GM18867 (cell line): ENCODE measurements at regions not wholly inside any gene's neighbourhood (a gene's known extent, or its start where the extent isn't known, plus 50 kb on each side); places are given as distances from the start of the nearest gene placed in this dataset.
"Not testable (repeated sequence)": the region's sequence is repeated elsewhere in the genome, so short reads cannot be mapped to it uniquely, and the experiment has no call there.

Experiments used
- ATAC-seq: cut with Tn5 transposase; IDR thresholded peaks from one replicate; pipeline ENCODE4 v1.9.1; 2021; ENCODE audit warnings: mild to moderate bottlenecking, moderate library complexity; ENCODE audit not compliant: unreplicated experiment

DNA sequence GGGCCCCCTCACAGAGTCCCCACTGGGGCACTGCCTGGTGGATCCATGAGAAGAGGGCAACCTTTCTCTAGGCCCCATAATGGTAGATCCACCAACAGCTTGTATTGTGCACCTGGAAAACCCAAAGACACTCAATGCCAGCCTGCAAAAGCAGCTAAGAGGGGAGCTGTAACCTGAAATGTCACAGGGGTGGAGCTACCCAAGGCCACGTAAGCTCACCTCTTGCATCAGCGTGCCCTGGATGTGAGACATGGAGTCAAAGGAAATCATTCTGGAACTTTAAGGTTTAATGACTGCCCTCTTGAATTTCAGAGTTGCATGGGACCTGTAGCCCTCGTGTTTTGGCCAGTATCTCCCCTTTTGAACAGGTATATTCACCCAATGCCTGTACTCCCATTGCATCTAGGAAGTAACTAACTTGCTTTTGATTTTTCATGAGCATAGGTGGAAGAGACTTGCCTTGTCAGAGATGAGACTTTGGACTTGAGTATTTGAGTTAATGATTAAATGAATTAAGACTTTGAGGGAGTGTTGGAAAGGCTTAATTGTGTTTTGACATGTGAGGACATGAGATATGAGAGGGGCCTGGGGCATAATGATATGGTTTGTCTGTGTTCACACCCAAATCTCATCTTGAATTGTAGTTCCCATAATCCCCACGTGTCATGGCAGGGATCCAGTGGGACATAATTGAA is 900.9 kb upstream of the ROBO1 start:
- ATAC-seq, result no peak

DNA sequence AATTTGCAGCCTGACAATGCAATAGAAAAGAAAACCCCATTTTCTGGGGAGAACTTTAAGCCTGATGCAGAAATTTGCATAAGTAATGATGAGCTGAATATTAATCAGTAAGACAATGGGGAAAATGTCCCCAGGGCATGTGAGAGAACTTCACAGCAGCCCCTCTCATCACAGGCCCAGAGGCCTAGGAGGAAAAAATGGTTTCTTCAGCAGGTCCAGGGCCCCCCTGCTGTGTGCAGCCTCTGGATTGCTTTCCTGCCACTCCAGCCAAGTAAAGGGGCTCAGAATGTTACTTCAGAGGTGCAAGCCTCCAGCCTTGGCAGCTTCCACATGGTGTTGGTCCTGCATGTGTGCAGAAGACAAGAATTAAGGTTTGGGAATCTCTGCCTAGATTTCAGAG is 900.3 kb upstream of the ROBO1 start:
- ATAC-seq, result no peak

DNA sequence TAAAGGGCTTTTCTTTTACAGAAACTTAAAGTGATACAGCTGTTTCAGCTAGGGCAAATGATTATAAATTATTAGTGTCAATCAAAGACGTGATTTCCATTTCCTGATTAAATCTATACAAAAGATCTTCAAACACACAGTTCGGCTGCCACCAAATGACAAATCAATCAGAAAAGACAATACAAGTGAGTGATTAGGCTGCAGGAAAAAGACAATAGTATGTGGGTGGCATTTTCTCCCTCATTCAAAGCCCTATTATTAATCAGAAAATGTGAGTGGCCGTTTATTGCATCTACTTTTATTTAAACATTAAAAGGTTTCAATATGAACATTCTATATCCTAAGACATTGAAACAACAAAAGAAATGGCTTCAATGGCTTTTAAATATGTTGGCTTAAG is 895.6 kb upstream of the ROBO1 start:
- ATAC-seq, result no peak

DNA sequence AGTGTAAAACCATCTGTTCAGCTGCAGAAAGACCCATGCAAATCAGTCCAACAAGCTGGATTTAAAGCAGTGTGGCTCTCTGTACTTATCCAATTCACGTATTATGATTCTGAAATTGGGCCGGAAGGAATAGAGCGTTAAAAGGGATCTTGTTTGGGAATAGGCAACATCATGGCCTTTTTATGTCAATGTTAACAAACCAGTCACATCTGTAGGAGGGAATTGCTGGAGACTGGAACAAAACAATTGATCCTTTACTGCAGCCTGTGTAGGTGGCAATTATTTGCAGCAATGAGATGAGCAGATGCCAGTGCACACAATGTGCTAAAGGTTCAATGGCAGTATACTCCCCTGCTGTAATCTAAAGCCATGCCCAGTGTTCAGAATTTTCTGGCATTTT is 887.4 kb upstream of the ROBO1 start:
- ATAC-seq, result no peak

DNA sequence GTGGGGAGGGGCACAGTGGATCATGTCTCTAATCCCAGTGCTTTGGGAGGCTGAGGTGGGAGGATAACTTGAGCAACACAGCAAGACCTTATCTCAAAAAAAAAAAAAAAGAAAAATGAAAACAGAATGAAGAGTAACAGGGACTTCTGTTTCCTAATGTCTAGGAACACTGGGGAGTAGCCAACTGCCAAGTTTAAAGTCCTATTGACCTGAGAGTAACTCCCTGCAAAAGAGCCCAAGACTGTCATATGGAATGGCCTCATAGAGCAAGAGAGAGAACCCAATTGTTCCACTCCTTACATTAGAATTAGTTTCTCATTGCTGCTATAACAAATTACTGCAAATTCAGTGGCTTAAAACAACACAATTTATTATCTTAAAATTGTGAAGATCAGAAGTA is 881.4 kb upstream of the ROBO1 start:
- ATAC-seq, result no peak

DNA sequence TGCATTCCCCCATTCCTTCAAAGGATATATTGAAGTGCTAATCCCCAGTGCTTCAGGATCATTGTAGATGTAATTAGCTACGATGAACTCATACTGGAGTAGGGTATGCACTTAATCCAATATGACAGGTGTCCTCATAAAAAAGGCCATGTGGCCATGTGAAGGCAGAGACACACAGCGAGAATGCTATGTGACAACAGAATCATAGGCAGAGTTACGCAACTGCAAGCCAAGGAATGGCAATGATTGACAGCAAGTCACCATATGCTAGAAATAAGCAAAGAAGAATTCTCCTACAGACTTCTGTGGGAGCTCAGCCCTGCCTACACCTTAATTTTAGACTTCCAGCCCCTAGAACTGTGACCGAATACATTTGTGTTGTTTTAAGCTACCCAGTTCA is 875.6 kb upstream of the ROBO1 start:
- ATAC-seq, result no peak

DNA sequence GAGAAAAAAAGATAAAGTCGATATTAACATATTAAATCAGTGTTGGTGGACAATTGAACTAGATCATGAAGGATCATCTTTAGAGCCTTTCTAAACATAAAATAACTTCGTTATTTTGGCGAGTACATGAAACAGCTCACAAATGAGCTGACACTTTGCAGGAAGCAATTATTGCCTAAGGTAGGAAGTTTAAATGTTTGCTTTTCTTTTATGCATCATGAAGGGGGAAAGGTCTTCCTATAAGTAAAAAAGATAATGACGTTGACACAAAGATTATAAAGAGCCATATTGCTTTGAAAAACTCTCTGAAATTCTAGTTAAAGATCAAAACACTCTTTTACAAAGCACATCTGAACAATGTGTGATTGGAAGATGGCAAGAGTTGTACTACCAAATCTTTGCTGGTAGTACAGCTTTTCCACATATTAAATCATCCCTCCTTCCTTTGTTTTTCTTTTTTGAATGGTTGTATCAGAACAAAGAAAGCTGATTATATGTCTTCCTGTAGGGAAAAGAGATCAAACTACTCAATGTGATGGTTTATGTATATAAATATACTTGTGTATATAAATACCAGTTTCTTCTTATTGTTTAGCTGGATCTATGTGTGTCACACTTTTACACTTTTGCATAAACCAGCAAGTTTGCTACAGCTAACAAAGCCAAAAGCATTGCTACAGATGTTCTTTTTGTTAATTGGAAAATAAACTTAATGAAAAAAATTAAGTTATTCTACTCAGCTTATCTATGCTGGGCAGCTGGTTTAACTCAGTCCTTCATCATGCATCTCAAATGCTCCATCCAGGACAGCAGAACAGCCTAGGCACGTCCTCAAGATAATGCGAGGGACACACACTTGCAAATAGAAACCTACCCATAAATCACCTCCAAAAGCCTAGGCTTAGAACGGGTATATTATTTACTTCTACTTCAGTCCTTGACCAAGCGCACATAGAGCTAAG is 850.8 kb upstream of the ROBO1 start:
- no peak for ATAC-seq

DNA sequence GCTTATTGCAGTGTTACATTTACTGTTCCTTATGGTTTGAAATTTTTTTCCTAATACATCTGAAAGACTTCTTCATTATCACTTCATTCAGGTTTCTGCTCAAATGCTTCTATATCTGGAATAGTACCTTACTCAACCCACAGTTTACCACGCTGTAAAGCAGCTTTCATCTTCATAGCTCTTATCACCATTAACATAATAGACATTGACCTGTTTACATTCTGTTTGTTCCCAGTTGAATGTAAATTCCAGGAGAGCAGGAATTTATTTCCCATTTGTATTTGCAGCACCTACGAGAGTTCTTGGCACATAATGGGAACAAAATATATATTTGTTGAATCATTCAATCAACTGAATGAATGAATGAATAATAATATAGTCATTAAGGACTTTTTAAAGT is 844.6 kb upstream of the ROBO1 start:
- ATAC-seq, result no peak

DNA sequence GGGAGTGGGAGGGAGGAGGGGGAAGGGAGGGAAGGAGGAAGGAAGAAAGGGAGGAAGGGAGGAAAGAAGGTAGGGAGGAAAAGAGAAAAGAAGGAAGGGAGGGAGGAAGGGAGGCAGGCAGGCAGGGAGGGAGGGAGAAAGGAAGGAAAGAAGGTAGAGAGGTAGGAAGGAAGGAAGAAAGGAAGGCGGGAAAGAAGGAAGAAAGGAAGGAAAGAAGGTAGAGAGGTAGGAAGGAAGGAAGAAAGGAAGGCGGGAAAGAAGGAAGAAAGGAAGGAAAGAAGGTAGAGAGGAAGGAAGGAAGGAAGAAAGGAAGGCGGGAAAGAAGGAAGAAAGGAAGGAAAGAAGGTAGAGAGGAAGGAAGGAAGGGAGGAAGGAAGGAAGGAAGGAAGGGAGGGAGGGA is 840.3 kb upstream of the ROBO1 start:
- not testable (repeated sequence) for ATAC-seq

DNA sequence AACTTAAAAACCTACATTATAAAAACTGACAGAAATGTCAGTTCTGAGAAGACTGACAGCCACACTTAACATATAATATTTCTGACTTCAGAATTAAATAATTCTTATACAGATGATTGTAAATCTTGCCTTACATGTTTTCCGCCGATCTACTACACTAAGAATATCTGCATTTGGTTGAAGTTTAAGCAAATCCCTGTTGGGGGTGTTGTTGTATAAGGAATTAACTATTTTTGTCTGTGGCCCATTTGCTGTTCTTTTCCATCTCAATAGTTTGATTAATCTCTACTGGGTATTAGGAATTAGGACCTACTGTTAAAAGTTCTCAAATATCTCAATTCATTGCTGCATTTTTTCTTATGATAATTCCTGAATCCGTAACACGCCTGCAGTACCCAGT is 838.3 kb upstream of the ROBO1 start:
- no peak for ATAC-seq

DNA sequence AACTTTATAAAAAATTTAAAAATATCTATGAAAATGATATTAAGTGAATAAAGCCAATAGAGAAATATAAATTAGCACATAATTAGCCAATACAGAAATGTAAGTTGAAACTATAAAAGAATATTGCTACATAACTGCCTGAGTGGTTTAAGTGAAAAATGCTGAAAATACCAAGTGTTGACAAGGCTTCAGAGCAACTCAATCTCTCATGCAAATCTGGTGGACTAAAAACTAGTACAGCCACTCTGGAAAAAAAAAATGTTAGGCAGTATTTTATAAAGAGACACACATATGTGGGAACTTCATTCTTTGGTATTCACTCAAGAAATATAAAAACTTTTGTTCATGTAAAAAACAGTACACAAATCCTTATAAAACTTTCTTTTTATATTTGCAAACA is 833.7 kb upstream of the ROBO1 start:
- no peak for ATAC-seq

DNA sequence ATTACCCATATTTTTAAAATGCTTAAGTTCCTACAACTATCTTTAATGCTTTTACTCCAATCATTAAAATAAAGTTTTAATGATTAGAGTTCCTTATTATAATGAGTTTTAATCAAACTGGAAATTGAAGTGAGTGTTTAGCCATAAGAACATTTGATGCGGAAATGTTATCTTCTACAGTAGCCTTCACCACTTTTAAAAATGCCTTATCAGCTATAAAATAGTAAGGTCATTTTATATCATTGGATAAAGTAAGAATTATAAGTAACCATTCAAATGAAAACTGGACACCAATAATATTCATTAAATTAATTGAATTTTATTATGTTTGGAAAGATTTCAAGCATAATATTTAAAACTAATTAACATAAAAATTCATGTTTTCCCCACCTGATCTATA is 825.0 kb upstream of the ROBO1 start:
- no peak for ATAC-seq

DNA sequence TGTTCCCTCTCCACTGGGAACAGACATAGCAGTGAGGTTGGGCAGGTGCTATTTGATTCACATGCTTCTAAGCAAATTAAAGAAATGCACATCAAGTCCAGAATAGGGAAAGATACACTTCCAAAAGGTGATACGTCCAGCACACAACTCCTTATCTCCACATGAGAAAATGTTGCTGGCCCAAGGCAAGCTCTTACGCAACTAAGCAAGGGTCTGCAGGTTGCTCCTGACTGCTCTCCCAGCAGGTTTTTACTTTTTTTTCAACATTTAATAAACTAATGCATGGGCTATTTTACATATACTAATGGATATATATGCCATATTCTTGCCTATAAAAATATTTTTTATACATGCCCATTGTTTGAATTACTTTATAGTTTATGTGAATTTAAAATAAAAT is 818.5 kb upstream of the ROBO1 start:
- ATAC-seq, result no peak

DNA sequence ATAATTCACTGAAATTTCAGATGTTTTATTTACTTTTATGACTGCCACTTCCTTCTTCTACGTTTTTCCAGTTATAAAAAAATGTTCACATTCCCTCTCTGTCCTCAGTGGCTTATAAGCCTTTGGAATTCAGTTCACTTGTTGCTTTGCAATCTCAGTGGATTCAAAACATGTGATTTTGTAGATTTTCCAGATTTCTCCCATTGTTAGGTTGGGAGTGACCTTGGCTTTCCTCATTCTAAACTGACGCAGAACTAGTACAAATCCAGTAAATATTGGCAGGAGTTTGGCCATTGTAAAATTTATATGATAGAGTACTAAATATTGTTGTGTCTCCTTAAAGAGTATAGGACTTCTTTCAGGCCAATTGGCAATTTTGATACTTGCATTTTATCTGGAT is 812.3 kb upstream of the ROBO1 start:
- ATAC-seq, result no peak

DNA sequence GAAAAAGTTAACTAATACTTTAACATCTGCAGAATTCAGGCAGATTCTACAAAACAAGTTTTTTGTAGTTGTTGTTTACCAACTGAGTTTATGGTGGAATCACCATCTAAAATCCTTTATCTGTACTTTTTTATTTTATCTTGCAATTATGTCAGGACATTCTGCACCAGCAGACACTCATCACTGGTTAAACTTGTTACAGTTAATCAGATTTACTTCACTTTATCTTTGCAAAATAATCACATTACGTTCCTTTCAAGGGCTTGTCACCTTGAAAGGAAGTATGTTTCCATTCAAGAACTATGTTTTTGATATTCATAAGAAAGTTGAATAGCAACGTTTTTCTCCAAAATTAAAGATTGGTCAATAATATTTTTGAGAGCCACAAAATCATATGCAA is 796.6 kb upstream of the ROBO1 start:
- no peak for ATAC-seq

DNA sequence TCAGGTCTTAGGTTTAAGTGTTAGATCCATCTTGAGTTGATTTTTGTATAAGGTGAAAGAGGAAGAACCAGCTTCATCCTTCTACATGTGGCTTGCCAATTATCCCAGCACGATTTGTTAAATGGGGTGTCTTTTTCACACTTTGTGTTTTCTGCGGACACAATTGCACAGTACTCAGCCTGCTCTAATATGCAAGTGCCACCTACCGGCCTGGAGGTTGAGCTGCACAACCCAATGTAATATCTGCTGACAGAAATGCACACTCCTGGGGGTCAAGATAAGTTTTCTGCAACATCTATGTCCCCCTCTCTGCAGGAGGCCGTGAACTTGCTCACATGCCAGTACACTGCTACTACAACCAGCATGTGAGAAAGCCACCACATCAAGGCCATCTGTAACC is 791.9 kb upstream of the ROBO1 start:
- ATAC-seq, result no peak

DNA sequence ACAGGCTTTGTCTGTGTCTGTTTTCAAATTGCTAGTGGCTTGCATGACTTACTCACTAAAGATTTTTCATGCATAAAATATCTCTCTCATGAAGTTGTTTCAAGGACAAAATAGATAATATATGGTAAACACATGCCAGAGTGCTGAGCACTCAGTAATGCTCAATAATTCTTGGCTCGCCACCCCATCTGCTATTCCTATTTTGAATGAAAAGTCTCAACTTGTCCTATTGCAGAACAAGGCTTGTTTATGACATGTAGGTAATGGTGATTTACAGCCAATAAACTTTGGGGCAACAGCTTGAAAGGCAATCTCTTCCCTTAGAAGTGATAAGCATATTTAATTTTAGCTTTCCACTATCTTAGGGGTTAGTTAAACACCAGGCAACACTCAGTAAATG is 789.0 kb upstream of the ROBO1 start:
- no peak for ATAC-seq

DNA sequence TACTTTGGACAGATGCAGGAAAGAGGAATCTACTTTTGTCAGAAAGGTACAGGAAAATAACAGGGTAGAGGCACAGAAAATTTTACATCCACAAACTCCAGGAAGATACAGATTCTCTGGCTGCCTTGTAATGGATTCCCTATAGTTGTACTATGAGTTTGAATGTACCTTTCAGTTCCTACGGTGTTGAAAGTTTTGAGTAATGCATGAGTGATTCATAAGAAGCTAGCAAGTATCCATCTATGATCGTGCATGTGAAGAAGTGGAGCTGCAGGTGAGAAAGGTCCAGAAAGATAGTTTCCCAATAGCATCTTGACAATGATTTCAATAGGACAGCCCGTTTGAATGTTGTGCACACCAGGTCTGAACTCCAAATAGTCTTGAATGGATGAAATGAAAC is 786.5 kb upstream of the ROBO1 start:
- ATAC-seq, result no peak

DNA sequence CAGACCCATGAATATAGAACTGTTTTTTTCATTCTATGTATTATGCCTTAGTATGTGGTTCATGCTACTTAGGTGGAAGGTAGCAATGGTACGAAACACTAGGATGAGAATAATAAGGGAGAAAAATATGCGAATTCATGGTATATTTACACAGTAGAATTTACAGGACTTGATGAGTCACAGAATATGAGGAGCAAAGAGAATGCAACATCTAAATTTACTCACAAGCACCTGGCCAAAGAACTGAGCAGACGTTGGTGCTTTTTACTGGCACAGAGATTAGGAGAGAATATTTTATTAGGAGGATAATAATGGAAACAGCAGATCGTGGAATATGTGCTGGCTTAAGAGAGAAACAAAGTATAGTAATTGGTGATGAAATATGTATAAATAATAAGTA is 785.4 kb upstream of the ROBO1 start:
- no peak for ATAC-seq

DNA sequence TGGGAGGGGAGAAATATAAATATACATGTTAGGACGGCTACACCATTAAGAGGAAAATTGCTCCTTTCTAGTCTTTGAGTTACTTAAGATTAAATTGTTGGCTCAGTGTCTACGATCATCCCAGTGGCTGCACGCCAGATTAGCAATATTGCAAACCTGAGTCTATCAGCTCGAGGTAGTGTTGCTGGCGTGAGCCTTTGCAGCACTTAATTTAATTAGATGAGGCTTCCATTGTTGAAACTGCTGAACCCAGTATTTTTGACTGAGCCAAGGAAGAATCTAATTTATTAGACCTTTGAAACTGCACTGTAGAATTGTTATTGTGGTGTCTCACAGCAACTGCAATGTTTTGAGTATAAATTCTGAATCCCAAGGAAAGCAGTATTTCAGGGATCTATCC is 782.4 kb upstream of the ROBO1 start:
- no peak for ATAC-seq

DNA sequence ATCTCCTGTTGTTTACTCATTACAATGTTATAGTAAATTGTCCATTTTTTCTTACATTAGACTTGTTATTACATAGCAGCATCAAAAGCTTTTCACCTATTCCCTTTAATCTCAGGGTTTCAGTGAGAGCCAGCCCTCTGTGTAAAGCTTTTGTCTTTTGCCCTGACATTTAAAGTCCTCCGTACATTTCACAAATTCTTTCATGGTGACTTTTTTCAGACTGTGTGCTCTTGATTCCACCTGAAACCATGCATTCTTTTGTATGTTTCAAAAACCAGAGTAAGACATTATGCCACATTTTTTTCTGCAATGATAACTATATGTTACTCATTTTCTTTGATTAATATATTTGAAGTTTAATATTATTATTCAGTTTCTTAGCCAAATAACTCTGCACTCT is 781.4 kb upstream of the ROBO1 start:
- ATAC-seq, result no peak

DNA sequence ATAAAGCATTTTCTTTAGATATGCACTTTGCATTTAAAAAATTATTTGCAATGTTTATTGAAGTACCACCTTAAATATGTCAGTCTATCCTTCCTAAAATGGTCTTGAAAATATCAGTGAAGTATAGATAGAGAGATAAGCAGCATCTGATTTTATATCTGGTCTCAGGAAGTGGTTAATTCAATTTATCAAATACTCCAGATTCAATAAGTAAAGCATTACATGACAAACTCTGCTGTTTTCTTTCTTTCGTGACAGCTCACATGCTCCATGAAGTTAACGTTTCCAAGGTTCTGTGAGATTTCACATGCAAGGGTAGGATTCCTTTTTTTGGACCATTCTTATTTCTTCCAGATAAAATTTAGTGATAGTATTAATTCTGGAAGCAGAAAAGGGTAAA is 775.4 kb upstream of the ROBO1 start:
- no peak for ATAC-seq
